NB4 (cell line): ENCODE measurements at regions not wholly inside any gene's neighbourhood (a gene's known extent, or its start where the extent isn't known, plus 50 kb on each side); places are given as distances from the start of the nearest gene placed in this dataset.

Source experiments
- DNase-seq: peaks from one replicate; pipeline ENCODE4 v3.0.0; 2010; ENCODE audit warnings: low read depth
- H3K4me3 ChIP-seq: one replicate; pipeline ENCODE4 v1.5.1; 2011; ENCODE audit warnings: mild to moderate bottlenecking, low read depth, low read length, moderate library complexity
- MAX ChIP-seq: IDR thresholded peaks from 2 replicates; pipeline ENCODE4 v1.6.1; 2011; ENCODE audit warnings: low read depth, low read length
- MYC ChIP-seq: IDR thresholded peaks from 2 replicates; pipeline ENCODE4 v1.6.1; 2011; ENCODE audit warnings: low read depth, low read length
- POLR2A ChIP-seq: IDR thresholded peaks from 2 replicates; pipeline ENCODE4 v1.6.1; 2011; ENCODE audit warnings: mild to moderate bottlenecking; ENCODE audit not compliant: insufficient read length; ENCODE audit errors: extremely low read depth
- TF ChIP-seq, protein P1 (sequence below): IDR thresholded peaks from one replicate; pipeline ENCODE4 v1.5.1; 2012; ENCODE audit warnings: low read depth, low read length

DNA sequence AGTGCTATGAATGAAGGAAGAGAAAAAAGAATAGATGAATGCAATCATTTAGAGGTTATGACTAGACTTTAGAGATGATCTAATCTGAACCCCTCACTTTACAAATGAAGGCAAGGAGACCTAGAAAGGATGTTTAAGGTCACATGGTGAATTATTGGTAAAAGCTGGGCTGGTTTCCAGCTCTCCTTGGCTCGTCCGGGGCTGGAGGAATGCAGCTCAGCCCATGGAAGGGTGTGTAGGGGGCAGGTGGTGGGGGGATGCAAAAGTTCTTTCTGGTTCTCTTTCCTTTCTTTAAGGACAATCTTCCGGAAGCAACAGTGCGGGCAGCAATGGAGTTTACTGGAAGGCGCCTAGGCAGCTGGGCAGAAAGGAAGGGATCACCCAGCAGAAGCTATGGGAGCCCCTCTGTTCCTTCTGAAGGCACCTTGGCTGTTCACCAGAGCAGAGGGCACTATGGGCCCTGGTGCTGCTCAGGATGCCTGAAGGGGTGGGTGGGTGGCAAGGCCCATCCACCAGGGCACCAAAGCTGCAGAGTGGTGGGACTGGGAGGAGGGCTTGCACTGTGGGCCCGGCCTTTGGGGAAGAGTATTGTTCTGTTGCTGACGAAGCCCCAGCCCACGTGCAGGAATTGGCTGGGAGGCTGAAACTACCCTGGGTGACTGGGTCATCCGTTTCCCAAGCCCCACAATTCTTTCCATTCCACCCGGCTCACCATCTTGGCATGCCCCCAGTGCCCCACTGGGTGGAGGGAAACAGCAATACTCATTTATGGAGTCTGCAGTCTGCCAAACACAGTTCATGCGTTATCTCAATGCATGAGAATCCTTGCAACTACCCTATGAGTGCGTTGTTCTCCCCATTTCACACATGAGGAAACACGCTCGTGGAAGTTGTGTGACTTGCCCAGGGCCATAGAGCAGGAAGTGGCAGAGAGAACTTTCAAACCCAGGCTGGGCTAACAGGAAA is 78.2 kb downstream of the IRF2BPL start:
- DNase-seq, result no peak
- no peak for TF ChIP-seq POLR2A
- TF ChIP-seq MYC, result no peak
- TF ChIP-seq, protein P1, sequence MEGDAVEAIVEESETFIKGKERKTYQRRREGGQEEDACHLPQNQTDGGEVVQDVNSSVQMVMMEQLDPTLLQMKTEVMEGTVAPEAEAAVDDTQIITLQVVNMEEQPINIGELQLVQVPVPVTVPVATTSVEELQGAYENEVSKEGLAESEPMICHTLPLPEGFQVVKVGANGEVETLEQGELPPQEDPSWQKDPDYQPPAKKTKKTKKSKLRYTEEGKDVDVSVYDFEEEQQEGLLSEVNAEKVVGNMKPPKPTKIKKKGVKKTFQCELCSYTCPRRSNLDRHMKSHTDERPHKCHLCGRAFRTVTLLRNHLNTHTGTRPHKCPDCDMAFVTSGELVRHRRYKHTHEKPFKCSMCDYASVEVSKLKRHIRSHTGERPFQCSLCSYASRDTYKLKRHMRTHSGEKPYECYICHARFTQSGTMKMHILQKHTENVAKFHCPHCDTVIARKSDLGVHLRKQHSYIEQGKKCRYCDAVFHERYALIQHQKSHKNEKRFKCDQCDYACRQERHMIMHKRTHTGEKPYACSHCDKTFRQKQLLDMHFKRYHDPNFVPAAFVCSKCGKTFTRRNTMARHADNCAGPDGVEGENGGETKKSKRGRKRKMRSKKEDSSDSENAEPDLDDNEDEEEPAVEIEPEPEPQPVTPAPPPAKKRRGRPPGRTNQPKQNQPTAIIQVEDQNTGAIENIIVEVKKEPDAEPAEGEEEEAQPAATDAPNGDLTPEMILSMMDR, result no peak
- no peak for TF ChIP-seq MAX
- no peak overlapping the region for H3K4me3 ChIP-seq

DNA sequence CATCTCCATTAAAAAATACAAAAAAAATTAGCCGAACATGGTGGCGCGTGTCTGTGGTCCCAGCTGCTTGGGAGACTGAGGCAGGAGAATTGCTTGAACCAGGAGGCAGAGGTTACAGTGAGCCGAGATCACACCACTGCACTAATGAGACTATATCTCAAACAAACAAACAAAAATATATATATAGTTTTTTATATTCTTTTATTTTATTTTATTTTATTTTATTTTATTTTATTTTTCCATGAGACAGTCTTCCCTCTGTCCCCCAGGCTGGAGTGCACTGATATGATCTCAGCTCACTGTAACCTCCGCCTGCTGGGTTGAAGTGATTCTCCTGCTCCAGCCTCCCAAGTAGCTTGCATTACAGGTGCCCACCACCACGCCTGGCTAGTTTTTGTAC is 79.5 kb downstream of the IRF2BPL start:
- DNase-seq, result no peak
- TF ChIP-seq MAX (no peak), POLR2A (no peak), MYC (no peak)
- TF ChIP-seq, protein P1, result no peak

DNA sequence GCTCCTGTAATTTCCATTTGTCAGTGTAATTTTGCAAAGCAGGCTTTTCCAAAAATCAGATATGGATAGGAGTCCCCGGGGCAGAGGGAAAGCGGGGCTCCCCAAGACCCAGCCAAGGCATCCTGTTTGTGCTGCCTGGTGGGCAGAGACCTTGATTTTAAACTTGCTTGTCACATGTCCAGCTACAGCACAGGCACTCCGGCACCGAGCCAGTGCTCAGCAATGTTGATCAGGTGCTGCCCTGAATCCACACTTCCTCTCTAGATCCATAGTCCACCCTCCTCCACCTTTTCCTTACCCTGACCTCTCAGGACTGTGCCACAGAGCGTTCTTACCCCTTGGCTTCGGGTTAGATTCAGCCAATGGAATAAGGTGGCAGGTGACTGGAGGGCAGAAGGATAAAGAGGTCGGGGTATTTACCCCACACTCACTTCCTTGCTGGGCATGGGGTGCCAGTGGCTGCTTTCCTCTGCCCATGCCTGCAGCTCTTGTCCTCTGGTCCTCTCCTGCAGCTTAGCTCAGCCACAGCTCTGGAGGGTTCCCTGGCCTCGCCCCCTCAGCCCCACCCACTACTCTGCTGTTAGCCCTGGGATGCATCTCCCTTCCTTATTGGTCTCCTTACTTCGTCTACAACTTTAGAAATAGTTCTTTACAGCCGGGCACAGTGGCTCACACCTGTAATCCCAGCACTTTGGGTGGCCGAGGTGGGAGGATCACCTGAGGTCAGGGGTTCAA is 80.1 kb downstream of the IRF2BPL start:
- no peak for DNase-seq
- TF ChIP-seq, protein P1, result no peak
- TF ChIP-seq MAX, result no peak
- no peak for TF ChIP-seq MYC
- TF ChIP-seq POLR2A, result no peak
- no peak overlapping the region for H3K4me3 ChIP-seq

More for the DNA sequence above, 79.5 kb downstream of the IRF2BPL start:
- H3K4me3 ChIP-seq, result no peak overlapping the region

DNA sequence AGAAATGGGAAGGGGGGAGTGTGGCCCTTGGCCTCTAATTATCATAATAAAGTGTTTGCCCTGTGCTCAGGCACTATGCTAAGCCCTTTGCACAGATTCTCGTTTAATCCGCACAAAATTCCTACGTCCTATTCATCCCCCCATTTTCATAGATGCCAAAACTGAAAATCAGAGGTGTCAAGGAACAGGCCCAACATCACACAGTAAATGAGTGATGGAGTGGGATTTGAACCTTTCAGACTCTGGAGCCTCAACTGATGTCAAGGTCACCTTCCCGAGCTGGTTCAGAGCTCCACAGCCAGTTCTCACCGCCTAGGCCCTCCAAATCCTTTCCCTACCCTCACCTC is 80.7 kb downstream of the IRF2BPL start:
- no peak for DNase-seq
- TF ChIP-seq MYC, result no peak
- no peak for TF ChIP-seq MAX
- TF ChIP-seq POLR2A, result no peak
- TF ChIP-seq, protein P1, result no peak
- H3K4me3 ChIP-seq, result no peak overlapping the region

- no peak overlapping the region for H3K4me3 ChIP-seq
- peak; percentile 88 for DNase-seq
- no peak for TF ChIP-seq POLR2A
- TF ChIP-seq, protein P1, result peak; percentile 10
- TF ChIP-seq MAX, result peak; percentile 79
- TF ChIP-seq MYC, result peak; percentile 62; the same call in 1 of the 2 replicates
Observed at GRCh38 chr14:76947078-76947837, 81.2 kb downstream of the IRF2BPL start.
